LNCaP clone FGC (cell line): ENCODE measurements at regions not wholly inside any gene's neighbourhood (a gene's known extent, or its start where the extent isn't known, plus 50 kb on each side); places are given as distances from the start of the nearest gene placed in this dataset.
"Not testable (repeated sequence)": the region's sequence is repeated elsewhere in the genome, so short reads cannot be mapped to it uniquely, and the experiment has no call there.

Source experiments
- DNase-seq: peaks from one replicate; pipeline ENCODE4 v3.0.0-alpha.2; 2011; ENCODE audit warnings: low read depth
- H3K4me3 ChIP-seq: 2 replicates; pipeline ENCODE4 v1.5.1; 2011; ENCODE audit warnings: mild to moderate bottlenecking, low read depth, low read length, control low read depth
- TF ChIP-seq, protein P1 (sequence below): IDR thresholded peaks from 2 replicates; pipeline ENCODE4 v1.5.1; 2012; ENCODE audit warnings: mild to moderate bottlenecking; ENCODE audit not compliant: control insufficient read depth, insufficient read depth; ENCODE audit errors: extremely low read depth

DNA sequence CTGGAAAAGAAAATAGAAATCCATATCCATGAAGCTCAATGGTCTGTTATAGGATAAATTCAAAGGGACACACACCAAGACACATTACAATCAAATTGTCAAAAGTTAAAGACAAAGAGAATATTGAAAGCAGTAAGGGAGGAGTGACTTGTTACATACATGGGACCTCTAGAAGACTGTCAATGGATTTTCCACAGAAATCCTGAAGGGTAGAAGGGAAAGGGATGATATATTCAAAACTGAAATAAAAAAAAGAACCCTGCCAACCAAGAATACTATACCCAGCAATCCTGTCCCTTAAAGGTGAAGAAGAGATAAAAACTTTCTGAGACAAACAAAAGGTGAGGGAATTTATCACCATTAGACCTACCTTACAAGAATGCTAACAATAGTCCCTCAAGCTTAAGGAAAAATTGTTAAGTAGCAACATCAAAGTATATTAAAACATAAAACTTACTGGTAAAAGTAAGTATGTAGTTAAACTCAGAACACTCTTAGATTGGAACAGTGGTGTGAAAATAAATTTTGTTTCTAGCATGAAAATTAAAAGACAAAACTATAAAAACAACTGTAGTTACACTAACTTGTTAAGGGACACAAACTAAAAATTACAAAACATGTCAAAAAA is 103.2 kb upstream of the APP start:
- no peak for DNase-seq
- TF ChIP-seq, protein P1, sequence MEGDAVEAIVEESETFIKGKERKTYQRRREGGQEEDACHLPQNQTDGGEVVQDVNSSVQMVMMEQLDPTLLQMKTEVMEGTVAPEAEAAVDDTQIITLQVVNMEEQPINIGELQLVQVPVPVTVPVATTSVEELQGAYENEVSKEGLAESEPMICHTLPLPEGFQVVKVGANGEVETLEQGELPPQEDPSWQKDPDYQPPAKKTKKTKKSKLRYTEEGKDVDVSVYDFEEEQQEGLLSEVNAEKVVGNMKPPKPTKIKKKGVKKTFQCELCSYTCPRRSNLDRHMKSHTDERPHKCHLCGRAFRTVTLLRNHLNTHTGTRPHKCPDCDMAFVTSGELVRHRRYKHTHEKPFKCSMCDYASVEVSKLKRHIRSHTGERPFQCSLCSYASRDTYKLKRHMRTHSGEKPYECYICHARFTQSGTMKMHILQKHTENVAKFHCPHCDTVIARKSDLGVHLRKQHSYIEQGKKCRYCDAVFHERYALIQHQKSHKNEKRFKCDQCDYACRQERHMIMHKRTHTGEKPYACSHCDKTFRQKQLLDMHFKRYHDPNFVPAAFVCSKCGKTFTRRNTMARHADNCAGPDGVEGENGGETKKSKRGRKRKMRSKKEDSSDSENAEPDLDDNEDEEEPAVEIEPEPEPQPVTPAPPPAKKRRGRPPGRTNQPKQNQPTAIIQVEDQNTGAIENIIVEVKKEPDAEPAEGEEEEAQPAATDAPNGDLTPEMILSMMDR: no peak
- no peak overlapping the region for H3K4me3 ChIP-seq

DNA sequence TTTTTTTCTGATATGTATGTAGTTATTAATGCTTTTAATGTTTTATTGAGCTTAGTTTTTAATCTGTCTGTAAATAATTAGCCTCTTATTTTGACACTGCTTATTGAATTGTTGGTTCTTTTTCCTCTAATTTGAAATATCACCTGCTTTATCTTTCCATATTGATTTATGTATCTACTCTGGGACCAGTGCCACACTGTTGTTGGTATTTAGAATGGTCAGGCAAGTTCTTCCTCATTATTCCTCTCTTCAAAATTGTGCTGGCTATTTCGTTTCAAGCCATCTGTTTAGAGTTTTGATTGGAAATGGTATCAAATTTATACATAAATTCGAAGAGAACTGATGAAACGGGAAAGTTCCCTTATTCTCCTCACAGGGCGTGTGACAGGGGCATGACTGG is 96.8 kb upstream of the APP start:
- TF ChIP-seq, protein P1: no peak
- no peak for DNase-seq
- H3K4me3 ChIP-seq: no peak overlapping the region

DNA sequence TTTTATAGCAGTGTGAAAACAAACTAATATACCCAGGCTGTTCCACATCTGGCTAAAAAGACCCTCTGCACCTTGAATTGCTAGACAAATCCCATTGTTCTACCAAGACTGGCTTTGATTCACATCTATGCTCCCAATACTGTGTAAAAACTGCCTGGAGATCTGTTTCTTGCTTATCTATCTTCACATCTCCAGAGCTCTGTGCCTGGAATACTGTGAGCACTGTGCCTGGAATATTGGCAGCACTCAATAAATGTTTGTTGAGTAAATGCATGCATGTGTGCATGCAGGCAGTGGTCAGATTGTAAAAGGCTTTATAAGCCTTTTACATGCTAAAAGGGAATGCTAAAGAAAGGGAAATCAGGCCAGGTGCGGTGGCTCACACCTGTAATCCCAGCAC is 75.5 kb upstream of the APP start:
- DNase-seq: no peak
- no peak overlapping the region for H3K4me3 ChIP-seq
- TF ChIP-seq, protein P1: no peak

DNA sequence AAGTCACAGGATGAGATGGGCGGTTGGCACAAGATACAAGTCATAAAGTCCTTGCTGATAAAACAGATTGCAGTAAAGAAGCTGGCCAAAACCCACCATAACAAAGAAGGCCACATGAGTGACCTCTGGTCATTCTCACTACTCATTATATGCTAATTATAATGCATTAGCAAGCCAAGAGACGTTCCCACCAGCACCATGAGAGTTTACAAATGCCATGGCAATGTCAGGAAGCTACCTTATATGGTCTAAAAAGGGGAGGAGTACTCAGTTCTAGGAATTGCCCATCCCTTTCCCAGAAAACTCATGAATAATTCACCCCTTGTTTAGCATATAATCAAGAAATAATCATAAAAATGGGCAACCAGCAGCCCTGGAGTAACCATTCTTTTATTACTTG is 74.9 kb upstream of the APP start:
- DNase-seq: no peak
- no peak overlapping the region for H3K4me3 ChIP-seq
- TF ChIP-seq, protein P1: no peak

GRCh38 chr21:26238646-26239045 is 68.1 kb upstream of the APP start:
- TF ChIP-seq, protein P1: no peak
- DNase-seq: no peak
- H3K4me3 ChIP-seq: no peak overlapping the region

- TF ChIP-seq, protein P1: no peak
These were observed 65.7 kb upstream of the APP start for GRCh38 chr21:26236281-26236680.

DNA sequence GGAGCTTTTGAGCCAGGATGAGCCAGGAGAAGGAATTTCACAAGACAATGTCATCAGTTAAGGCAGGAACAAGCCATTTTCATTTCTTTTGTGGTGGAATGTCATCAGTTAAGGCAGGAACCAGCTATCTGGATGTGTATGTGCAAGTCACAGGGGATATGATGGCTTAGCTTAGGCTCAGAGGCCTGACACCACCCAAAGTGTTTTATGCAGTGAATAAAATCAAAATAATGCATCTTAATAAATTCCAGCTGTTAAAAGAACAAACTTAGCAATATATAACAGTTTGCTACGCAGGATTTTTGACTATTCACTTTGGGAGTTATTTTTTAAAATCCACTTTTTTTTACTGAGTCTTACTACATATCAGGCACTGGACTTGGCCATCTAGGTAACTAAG is 62.7 kb upstream of the APP start:
- not testable (repeated sequence) for H3K4me3 ChIP-seq, DNase-seq

More at GRCh38 chr21:26236281-26236680, 65.7 kb upstream of the APP start:
- no peak overlapping the region for H3K4me3 ChIP-seq
- DNase-seq: no peak

- not testable (repeated sequence) for DNase-seq, H3K4me3 ChIP-seq
These were observed 61.9 kb upstream of the APP start for GRCh38 chr21:26232491-26232890.
